Upper lobe of left lung (tissue), 4 donors: ENCODE measurements at regions not wholly inside any gene's neighbourhood (a gene's known extent, or its start where the extent isn't known, plus 50 kb on each side); places are given as distances from the start of the nearest gene placed in this dataset.

Experiments
- CTCF ChIP-seq, 6 experiments: fragments of 450-650 bp in 4 of 6; fragments of 200-600 bp in 2 of 6; sonication (generic) in 2 of 6; IDR thresholded peaks; one replicate each; pipeline ENCODE4 v1.5.1; 2016 to 2019; ENCODE audit warnings: antibody characterized with exemption in 6 of 6
- EP300 ChIP-seq, 4 donors: sonication (generic); formaldehyde crosslinking; IDR thresholded peaks; one replicate each; pipeline ENCODE4 v1.5.1; 2017; ENCODE audit warnings: antibody characterized with exemption in 4 of 4, control low read depth in 2 of 4
- POLR2A ChIP-seq, 4 donors: fragments of 450-650 bp; IDR thresholded peaks; one replicate each; pipeline ENCODE4 v1.5.1; 2016 to 2017; ENCODE audit warnings: antibody characterized with exemption in 4 of 4, mild to moderate bottlenecking in 2 of 4
- POLR2AphosphoS5 ChIP-seq, 2 donors: sonication (generic); formaldehyde crosslinking; IDR thresholded peaks; one replicate each; pipeline ENCODE4 v1.5.1; 2017; ENCODE audit warnings: antibody characterized with exemption in 2 of 2

- TF ChIP-seq CTCF (IDR thresholded peaks at IDR 0.05) (no peak), POLR2A (IDR thresholded peaks at IDR 0.05) (no peak), POLR2AphosphoS5 (IDR thresholded peaks at IDR 0.05) (no peak), EP300 (IDR thresholded peaks at IDR 0.05) (no peak)
These were observed 77.3 kb upstream of the AKT3 start for GRCh38 chr1:243927381-243927780.
